T-helper 1 cell (primary cell): ENCODE measurements at regions not wholly inside any gene's neighbourhood (a gene's known extent, or its start where the extent isn't known, plus 50 kb on each side); places are given as distances from the start of the nearest gene placed in this dataset.
"Not testable (repeated sequence)": the region's sequence is repeated elsewhere in the genome, so short reads cannot be mapped to it uniquely, and the experiment has no call there.

ENCODE experiments used
- DNase-seq, 5 donors: peaks; one replicate each; pipeline ENCODE4 v3.0.0-alpha.2; 2012 to 2020

GRCh38 chr10:121138112-121138860, 287.1 kb downstream of the WDR11 start:
- no peak for DNase-seq

- no peak for DNase-seq
Measured at GRCh38 chr10:121138918-121139317, 287.8 kb downstream of the WDR11 start.

- DNase-seq = not testable (repeated sequence)
Measured at GRCh38 chr10:121145802-121146395, 294.7 kb downstream of the WDR11 start.

GRCh38 chr10:121148921-121149320, 297.8 kb downstream of the WDR11 start:
- no peak for DNase-seq

GRCh38 chr10:121152033-121152432, 300.9 kb downstream of the WDR11 start:
- no peak for DNase-seq

- DNase-seq = no peak
Measured at GRCh38 chr10:121152935-121153334, 301.8 kb downstream of the WDR11 start.

GRCh38 chr10:121154310-121154709, 303.1 kb downstream of the WDR11 start:
- no peak for DNase-seq

- no peak for DNase-seq
Measured at GRCh38 chr10:121154846-121155245, 303.7 kb downstream of the WDR11 start.

- no peak for DNase-seq
Measured at GRCh38 chr10:121155742-121156474, 304.7 kb downstream of the WDR11 start.

- DNase-seq = no peak
Measured at GRCh38 chr10:121157998-121158397, 306.8 kb downstream of the WDR11 start.

- DNase-seq = no peak
Measured at GRCh38 chr10:121158988-121159579, 307.9 kb downstream of the WDR11 start.

GRCh38 chr10:121159670-121160069, 308.5 kb downstream of the WDR11 start:
- peak in 1 of 5 donors; percentile 33 for DNase-seq

- no peak for DNase-seq
Measured at GRCh38 chr10:121165276-121165675, 314.1 kb downstream of the WDR11 start.

- no peak for DNase-seq
Measured at GRCh38 chr10:121167534-121168243, 316.5 kb downstream of the WDR11 start.

GRCh38 chr10:121168545-121169216, 317.5 kb downstream of the WDR11 start:
- DNase-seq = no peak

- no peak for DNase-seq
Measured at GRCh38 chr10:121169406-121169805, 318.2 kb downstream of the WDR11 start.

GRCh38 chr10:121171825-121172787, 320.9 kb downstream of the WDR11 start:
- no peak for DNase-seq

- DNase-seq = no peak
Measured at GRCh38 chr10:121179006-121179405, 327.8 kb downstream of the WDR11 start.

- DNase-seq = no peak
Measured at GRCh38 chr10:121182219-121182618, 331.1 kb downstream of the WDR11 start.

- DNase-seq = no peak
Measured at GRCh38 chr10:121183236-121183635, 332.1 kb downstream of the WDR11 start.

- no peak for DNase-seq
Measured at GRCh38 chr10:121183707-121184106, 332.5 kb downstream of the WDR11 start.
